HepG2 (cell line): ENCODE measurements at regions not wholly inside any gene's neighbourhood (a gene's known extent, or its start where the extent isn't known, plus 50 kb on each side); places are given as distances from the start of the nearest gene placed in this dataset.

ENCODE experiments used
- ATAC-seq: fragments of 200-7000 bp; cut with Tn5 transposase; 3 replicates; pipeline ENCODE4 v1.9.1; 2020; ENCODE audit warnings: mild to moderate bottlenecking, moderate library complexity
- BruUV-seq: library from RNA; stranded (reverse); fragments of 400-500 nt; replicated peaks from 2 replicates; lab custom pipeline; 2021; lab: Mats Ljungman, UMichigan
- CTCF ChIA-PET: fragments of 300-600 bp; formaldehyde crosslinking; extraction: SDS; loops from one replicate; lab custom pipeline; 2021; ENCODE audit warnings: low total read pairs, inconsistent platforms, low intra/inter-chr PET ratio; lab: Yijun Ruan, JAX
- POLR2A ChIA-PET: fragments of 350-600 bp; sonication (Branson Sonifier 250); formaldehyde crosslinking; loops from one replicate; lab custom pipeline; 2020; ENCODE audit warnings: antibody characterized with exemption, inconsistent platforms; lab: Yijun Ruan, JAX
- DNase-seq: peaks from one replicate; pipeline ENCODE4 v3.0.0-alpha.2; 2015; ENCODE audit warnings: low spot score
- FAIRE-seq: peaks from 3 replicates; lab custom pipeline; 2011; peaks lifted over from hg19 to GRCh38; lab: Jason Lieb, UNC
- H2AFZ ChIP-seq: one replicate; pipeline ENCODE4 v1.6.1; 2011; ENCODE audit warnings: low read length, inconsistent platforms
- H3K27ac ChIP-seq: fragments of 300-600 bp; 3 replicates; pipeline ENCODE4 v1.8.0; 2011; ENCODE audit warnings: mixed run types, mild to moderate bottlenecking, mixed read lengths, low read length, inconsistent platforms; ENCODE audit not compliant: insufficient read depth; ENCODE audit errors: extremely low read length
- H3K27me3 ChIP-seq, 2 experiments: fragments of 200-600 bp in 1 of 2; 2 replicates in 1 of 2; 3 replicates in 1 of 2; pipeline versions ENCODE4 v1.6.0 to v1.8.0; 2011; ENCODE audit warnings: low read length in 2 of 2, mild to moderate bottlenecking in 2 of 2, moderate library complexity in 2 of 2, inconsistent platforms in 1 of 2; ENCODE audit not compliant: insufficient read depth in 2 of 2, control insufficient read depth in 1 of 2
- H3K36me3 ChIP-seq, 2 experiments: fragments of 200-600 bp in 1 of 2; replicated peaks in 1 of 2; 2 replicates in 1 of 2; 3 replicates in 1 of 2; pipeline versions ENCODE4 v1.5.1 to v1.8.0; 2011; ENCODE audit warnings: low read length in 2 of 2, inconsistent platforms in 1 of 2; ENCODE audit not compliant: insufficient read depth in 2 of 2, control insufficient read depth in 1 of 2
- H3K4me1 ChIP-seq: 2 replicates; pipeline ENCODE4 v1.5.1; 2012; ENCODE audit warnings: low read length, inconsistent platforms; ENCODE audit not compliant: insufficient read depth
- H3K4me2 ChIP-seq: 2 replicates; pipeline ENCODE4 v1.6.0; 2011; ENCODE audit warnings: low read depth, low read length, inconsistent platforms
- H3K4me3 ChIP-seq, 3 experiments: fragments of 200-600 bp in 1 of 3; sonication (generic), shearing (Covaris generic) in 1 of 3; replicated peaks in 1 of 3; 2 replicates each; pipeline ENCODE4 v1.5.1; 2011 to 2016; ENCODE audit warnings: low read length in 3 of 3, inconsistent platforms in 2 of 3, low read depth in 2 of 3, mild to moderate bottlenecking in 2 of 3, control low read depth in 1 of 3, mixed read lengths in 1 of 3; ENCODE audit not compliant: insufficient read depth in 1 of 3
- H3K79me2 ChIP-seq: one replicate; pipeline ENCODE4 v1.6.1; 2011; ENCODE audit warnings: low read length, inconsistent platforms; ENCODE audit not compliant: insufficient read depth
- H3K9ac ChIP-seq: 2 replicates; pipeline ENCODE4 v1.6.0; 2011; ENCODE audit warnings: mild to moderate bottlenecking, low read depth, low read length, inconsistent platforms; ENCODE audit not compliant: insufficient read depth
- H3K9me3 ChIP-seq: 2 replicates; pipeline ENCODE4 v1.5.1; 2012; ENCODE audit warnings: mild to moderate bottlenecking, low read length
- H4K20me1 ChIP-seq: 2 replicates; pipeline ENCODE4 v1.6.0; 2011; ENCODE audit warnings: inconsistent platforms, mild to moderate bottlenecking, low read length, moderate library complexity; ENCODE audit not compliant: insufficient read depth
- ARID4A ChIP-seq: sonication (generic); formaldehyde crosslinking; IDR thresholded peaks from 2 replicates; pipeline ENCODE4 v1.5.0; 2020; ENCODE audit warnings: mild to moderate bottlenecking, missing genetic modification reagents, borderline replicate concordance
- ATF7 ChIP-seq, 2 experiments: fragments of 450-650 bp in 1 of 2; sonication (generic) in 1 of 2; formaldehyde crosslinking in 1 of 2; IDR thresholded peaks; 2 replicates each; pipeline versions ENCODE4 v1.4.0 to v1.6.1; 2016 to 2020; ENCODE audit warnings: antibody characterized with exemption in 1 of 2, mild to moderate bottlenecking in 1 of 2, missing genetic modification reagents in 1 of 2
- DMAP1 ChIP-seq: IDR thresholded peaks from 2 replicates; pipeline ENCODE4 v1.6.1; 2016
- ELF4 ChIP-seq: sonication (generic); formaldehyde crosslinking; IDR thresholded peaks from 2 replicates; pipeline ENCODE4 v1.5.0; 2020; ENCODE audit warnings: missing genetic modification reagents, mild to moderate bottlenecking, moderate library complexity, borderline replicate concordance
- IKZF5 ChIP-seq: IDR thresholded peaks from 2 replicates; pipeline ENCODE4 v1.6.1; 2018; ENCODE audit warnings: missing genetic modification reagents, mild to moderate bottlenecking, missing compliant biosample characterization
- KLF15 ChIP-seq: sonication (generic); formaldehyde crosslinking; IDR thresholded peaks from 2 replicates; pipeline ENCODE4 v1.8.1; 2023; ENCODE audit warnings: borderline replicate concordance, mild to moderate bottlenecking, inconsistent platforms, missing genetic modification reagents, mixed read lengths
- NPAS2 ChIP-seq: sonication (generic); formaldehyde crosslinking; IDR thresholded peaks from 2 replicates; pipeline ENCODE4 v1.8.0; 2022; ENCODE audit warnings: mild to moderate bottlenecking, missing genetic modification reagents, borderline replicate concordance
- REST ChIP-seq, 2 experiments: IDR thresholded peaks; 2 replicates each; pipeline ENCODE4 v1.6.1; 2011 to 2012; ENCODE audit warnings: low read length in 2 of 2, borderline replicate concordance in 1 of 2, low read depth in 1 of 2, mild to moderate bottlenecking in 1 of 2, moderate library complexity in 1 of 2
- ZNF383 ChIP-seq: sonication (generic); formaldehyde crosslinking; IDR thresholded peaks from 2 replicates; pipeline ENCODE4 v1.4.0; 2020; ENCODE audit warnings: missing genetic modification reagents, mild to moderate bottlenecking, borderline replicate concordance
- ZNF510 ChIP-seq: sonication (generic); formaldehyde crosslinking; IDR thresholded peaks from 2 replicates; pipeline ENCODE4 v1.4.0; 2020; ENCODE audit warnings: low read depth, mild to moderate bottlenecking, missing genetic modification reagents
- ZNF703 ChIP-seq: sonication (generic); formaldehyde crosslinking; IDR thresholded peaks from 2 replicates; pipeline ENCODE4 v1.5.1; 2020; ENCODE audit warnings: missing genetic modification reagents, mild to moderate bottlenecking, moderate library complexity, borderline replicate concordance
- ZNF713 ChIP-seq: sonication (generic); formaldehyde crosslinking; IDR thresholded peaks from 2 replicates; pipeline ENCODE4 v1.4.0; 2020; ENCODE audit warnings: mild to moderate bottlenecking, missing genetic modification reagents
- ZUFSP ChIP-seq: sonication (generic); formaldehyde crosslinking; IDR thresholded peaks from 2 replicates; pipeline ENCODE4 v1.9.0; 2021; ENCODE audit warnings: missing genetic modification reagents, mild to moderate bottlenecking, borderline replicate concordance
- WGBS: methylation state at CpG from one replicate; pipeline ENCODE4 v1.1.6; 2017; ENCODE audit warnings: low lambda C conversion rate; 5-methylcytosine and 5-hydroxymethylcytosine counted together
- in situ Hi-C: cut with HindIII; loops from 2 replicates; pipeline ENCODE4 v1.10.0; 2017; ENCODE audit warnings: low pct_unique_long_range_greater_than_20kb; ENCODE audit not compliant: extremely low pct_ligation_motif_present
- intact Hi-C: fragments of 100-400 bp; cut with micrococcal nuclease; formaldehyde crosslinking; loops from one replicate; pipeline ENCODE4 v1.10.0; 2022; ENCODE audit not compliant: unreplicated experiment

- ATAC-seq = no peak
- intact Hi-C loops = no loop called here
- TF ChIP-seq ARID4A (CRISPR knock-in tag) (no peak), NPAS2 (CRISPR knock-in tag) (no peak), ZNF713 (no peak), DMAP1 (no peak), KLF15 (no peak), ZNF510 (CRISPR knock-in tag) (no peak), ELF4 (CRISPR knock-in tag) (no peak), ZUFSP (CRISPR knock-in tag) (no peak), IKZF5 (CRISPR knock-in tag) (no peak), ZNF703 (CRISPR knock-in tag) (no peak), REST (IDR thresholded peaks at IDR 0.05; ENCODE audit: borderline replicate concordance in 1 of 2, low read depth in 1 of 2, low read length in 2 of 2) (no peak), ZNF383 (no peak), ATF7 (IDR thresholded peaks at IDR 0.05) (no peak), ATF7 (CRISPR knock-in tag; IDR thresholded peaks at IDR 0.05) (no peak)
Observed at GRCh38 chr3:110887176-110887575, 184.4 kb upstream of the NECTIN3 start.

More at GRCh38 chr3:110887176-110887575, 184.4 kb upstream of the NECTIN3 start:
- Histone ChIP-seq H3K4me1 (no peaks in the 10 kb centered on the region), H3K27me3 (no peaks in the 10 kb centered on the region), H4K20me1 (no peaks in the 10 kb centered on the region), H3K9me3 (no peaks in the 10 kb centered on the region), H3K4me2 (no peak overlapping the region), H3K4me3 (no peak overlapping the region), H3K36me3 (no peaks in the 10 kb centered on the region), H3K27ac (no peak overlapping the region), H3K9ac (no peak overlapping the region), H2AFZ (no peak overlapping the region), H3K79me2 (no peaks in the 10 kb centered on the region)
- no TSS peak for BruUV-seq
- in situ Hi-C loops = no loop called here
- ChIA-PET CTCF (no interaction called here), POLR2A (no interaction called here)
- no peak for FAIRE-seq
- DNase-seq = no peak
- WGBS = 89% methylated on average over 1 of the region's 1 CpG
